Mucosa of rectum (tissue), 2 donors: ENCODE measurements at regions not wholly inside any gene's neighbourhood (a gene's known extent, or its start where the extent isn't known, plus 50 kb on each side); places are given as distances from the start of the nearest gene placed in this dataset.
"Not testable (repeated sequence)": the region's sequence is repeated elsewhere in the genome, so short reads cannot be mapped to it uniquely, and the experiment has no call there.

ENCODE experiments used
- H3K27ac ChIP-seq, 2 donors: one replicate each; pipeline ENCODE4 v1.7.0; 2013; ENCODE audit warnings: inconsistent platforms in 2 of 2, low read depth in 2 of 2, low read length in 2 of 2
- H3K27me3 ChIP-seq, 2 donors: one replicate each; pipeline ENCODE4 v1.7.0; 2013; ENCODE audit warnings: low read length in 2 of 2; ENCODE audit not compliant: control insufficient read depth in 2 of 2, insufficient read depth in 2 of 2
- H3K36me3 ChIP-seq, 2 donors: one replicate each; pipeline ENCODE4 v1.7.0; 2013; ENCODE audit warnings: low read length in 2 of 2; ENCODE audit not compliant: control insufficient read depth in 2 of 2, insufficient read depth in 2 of 2
- H3K4me1 ChIP-seq, 2 donors: one replicate each; pipeline ENCODE4 v1.7.0; 2013; ENCODE audit warnings: low read length in 2 of 2, mild to moderate bottlenecking in 1 of 2; ENCODE audit not compliant: control insufficient read depth in 2 of 2, insufficient read depth in 2 of 2
- H3K4me3 ChIP-seq, 2 donors: one replicate each; pipeline ENCODE4 v1.7.0; 2013; ENCODE audit warnings: low read length in 2 of 2
- H3K9ac ChIP-seq, 2 donors: one replicate each; pipeline ENCODE4 v1.7.0; 2013; ENCODE audit warnings: low read length in 2 of 2, low read depth in 1 of 2, mild to moderate bottlenecking in 1 of 2
- H3K9me3 ChIP-seq, 2 donors: one replicate each; pipeline ENCODE4 v1.7.0; 2013; ENCODE audit warnings: low read length in 2 of 2; ENCODE audit not compliant: control insufficient read depth in 2 of 2
- donor health status: healthy.
- donor health status: Normal muscosa, but diverticular disease.

- H3K4me1 ChIP-seq: no peaks in the 10 kb centered on the region
- no peak overlapping the region for H3K4me3 ChIP-seq
- no peak overlapping the region for H3K9ac ChIP-seq
- H3K9me3 ChIP-seq: no peaks in the 10 kb centered on the region
- H3K27me3 ChIP-seq: no peaks in the 10 kb centered on the region
- no peaks in the 10 kb centered on the region for H3K36me3 ChIP-seq
- H3K27ac ChIP-seq: no peak overlapping the region
Observed at GRCh38 chr10:9926881-9927280, 1090.8 kb upstream of the CELF2 start.

GRCh38 chr10:9939716-9940115 is 1078.0 kb upstream of the CELF2 start:
- Histone ChIP-seq H3K9me3 (no peaks in the 10 kb centered on the region), H3K36me3 (no peaks in the 10 kb centered on the region), H3K4me3 (no peak overlapping the region), H3K4me1 (no peaks in the 10 kb centered on the region), H3K27me3 (no peaks in the 10 kb centered on the region), H3K27ac (no peak overlapping the region), H3K9ac (no peak overlapping the region)

- Histone ChIP-seq H3K27me3 (no peaks in the 10 kb centered on the region), H3K4me1 (no peaks in the 10 kb centered on the region), H3K36me3 (no peaks in the 10 kb centered on the region), H3K9ac (no peak overlapping the region), H3K27ac (no peak overlapping the region), H3K9me3 (no peaks in the 10 kb centered on the region), H3K4me3 (no peak overlapping the region)
Observed at GRCh38 chr10:9944690-9945089, 1073.0 kb upstream of the CELF2 start.

- H3K4me3 ChIP-seq: no peak overlapping the region
- no peak overlapping the region for H3K9ac ChIP-seq
Observed at GRCh38 chr10:9950070-9950469, 1067.6 kb upstream of the CELF2 start.

DNA sequence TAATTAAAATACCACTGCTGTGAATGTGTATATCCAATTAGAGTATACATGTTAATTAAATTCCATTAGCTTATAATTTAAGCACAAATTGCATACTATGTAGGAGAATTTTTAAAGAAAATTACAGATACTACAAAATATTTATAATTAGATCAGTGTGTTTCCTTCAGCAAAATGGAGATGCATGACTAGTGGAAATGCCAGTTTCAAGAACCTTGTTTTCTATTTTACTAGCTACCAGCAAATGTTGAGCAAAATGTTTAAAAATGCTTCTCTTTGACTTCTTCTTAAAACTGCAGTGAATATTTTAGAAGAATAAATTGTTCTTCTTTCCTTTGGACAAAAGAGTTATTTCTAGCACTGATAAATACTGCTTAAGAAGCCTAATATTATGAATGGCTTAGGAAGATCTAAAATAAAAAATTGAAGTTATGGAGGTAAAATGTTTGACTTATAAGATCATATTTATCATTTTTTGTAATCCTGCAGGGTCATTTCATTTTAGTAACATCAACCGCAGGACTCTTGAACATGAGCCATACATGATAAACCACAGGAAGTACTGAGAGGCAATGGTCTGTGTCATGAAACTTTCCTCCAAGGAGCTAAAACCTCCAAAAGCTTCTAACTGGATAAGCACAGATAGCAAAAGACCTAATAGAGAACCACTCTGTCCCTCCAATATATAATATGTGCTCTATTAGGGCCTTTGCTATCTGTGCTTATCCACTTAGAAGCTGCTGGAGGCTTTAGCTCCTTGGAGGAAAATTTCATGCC is 1066.0 kb upstream of the CELF2 start:
- Histone ChIP-seq H3K27ac (no peak overlapping the region), H3K9me3 (no peaks in the 10 kb centered on the region), H3K4me3 (no peak overlapping the region), H3K4me1 (no peaks in the 10 kb centered on the region), H3K27me3 (no peaks in the 10 kb centered on the region), H3K36me3 (no peaks in the 10 kb centered on the region), H3K9ac (no peak overlapping the region)

More at GRCh38 chr10:9950070-9950469, 1067.6 kb upstream of the CELF2 start:
- H3K9me3 ChIP-seq: no peaks in the 10 kb centered on the region
- no peak overlapping the region for H3K27ac ChIP-seq
- H3K4me1 ChIP-seq: no peaks in the 10 kb centered on the region
- no peaks in the 10 kb centered on the region for H3K36me3 ChIP-seq
- no peaks in the 10 kb centered on the region for H3K27me3 ChIP-seq

DNA sequence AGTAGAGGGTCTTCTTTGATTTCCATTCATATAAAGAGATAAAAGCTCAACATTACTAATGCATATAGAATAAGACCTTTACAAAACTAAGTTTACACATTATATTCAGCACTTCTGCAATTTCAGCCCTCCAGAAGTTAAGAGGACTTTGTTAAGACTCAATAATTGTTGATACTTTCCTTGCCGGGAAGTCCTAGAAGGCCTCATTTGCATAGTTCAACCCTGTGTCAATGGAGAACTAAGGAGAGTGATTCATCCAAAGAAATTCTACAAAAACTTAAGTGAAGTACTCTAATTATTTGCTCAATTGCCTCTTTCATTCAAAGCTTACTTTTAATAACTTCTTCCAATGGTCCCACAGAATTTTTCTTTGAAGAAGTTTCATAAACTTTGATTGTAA is 1060.3 kb upstream of the CELF2 start:
- no peak overlapping the region for H3K9ac ChIP-seq
- H3K4me3 ChIP-seq: no peak overlapping the region
- H3K9me3 ChIP-seq: no peaks in the 10 kb centered on the region
- H3K4me1 ChIP-seq: no peaks in the 10 kb centered on the region
- H3K27me3 ChIP-seq: no peaks in the 10 kb centered on the region
- H3K36me3 ChIP-seq: no peaks in the 10 kb centered on the region
- no peak overlapping the region for H3K27ac ChIP-seq

- H3K36me3 ChIP-seq, H3K4me1 ChIP-seq, H3K4me3 ChIP-seq, H3K27ac ChIP-seq, H3K9me3 ChIP-seq, H3K9ac ChIP-seq, H3K27me3 ChIP-seq: not testable (repeated sequence)
Observed at GRCh38 chr10:9957876-9958275, 1059.8 kb upstream of the CELF2 start.

GRCh38 chr10:9965341-9965740 is 1052.3 kb upstream of the CELF2 start:
- Histone ChIP-seq H3K9me3 (no peaks in the 10 kb centered on the region), H3K4me1 (no peaks in the 10 kb centered on the region)

GRCh38 chr10:9986786-9987185 is 1030.9 kb upstream of the CELF2 start:
- Histone ChIP-seq H3K27ac (no peak overlapping the region), H3K4me1 (no peaks in the 10 kb centered on the region), H3K36me3 (no peaks in the 10 kb centered on the region), H3K27me3 (no peaks in the 10 kb centered on the region), H3K4me3 (no peak overlapping the region), H3K9ac (no peak overlapping the region), H3K9me3 (no peaks in the 10 kb centered on the region)

More at GRCh38 chr10:9965341-9965740, 1052.3 kb upstream of the CELF2 start:
- Histone ChIP-seq H3K27me3 (no peaks in the 10 kb centered on the region), H3K4me3 (no peak overlapping the region), H3K27ac (no peak overlapping the region), H3K9ac (no peak overlapping the region), H3K36me3 (no peaks in the 10 kb centered on the region)

DNA sequence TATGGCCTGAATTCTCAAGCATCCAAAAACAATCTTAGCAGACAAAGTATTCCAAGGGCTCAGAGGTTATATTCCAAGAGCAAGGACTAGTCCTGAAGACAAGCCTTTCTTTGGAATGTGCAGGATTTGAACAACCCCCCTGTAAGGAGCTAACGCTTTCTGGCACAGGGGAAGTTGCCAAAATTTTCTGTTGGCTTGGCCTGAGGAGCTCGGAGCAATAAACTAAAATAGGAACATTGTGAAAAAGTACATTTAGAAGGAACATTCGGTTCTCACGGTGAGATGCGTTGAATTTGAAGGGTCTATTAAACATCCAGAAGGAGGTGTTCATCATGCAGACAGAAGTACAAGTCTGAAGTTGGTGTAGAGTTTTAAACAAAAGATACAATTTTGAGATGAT is 1030.5 kb upstream of the CELF2 start:
- Histone ChIP-seq H3K27ac (no peak overlapping the region), H3K36me3 (no peaks in the 10 kb centered on the region), H3K9ac (no peak overlapping the region), H3K4me3 (no peak overlapping the region), H3K4me1 (no peaks in the 10 kb centered on the region), H3K9me3 (no peaks in the 10 kb centered on the region), H3K27me3 (no peaks in the 10 kb centered on the region)
